Uterus (tissue), 2 donors: ENCODE measurements at regions not wholly inside any gene's neighbourhood (a gene's known extent, or its start where the extent isn't known, plus 50 kb on each side); places are given as distances from the start of the nearest gene placed in this dataset.

ENCODE experiments used
- POLR2A ChIP-seq, 2 donors: fragments of 450-650 bp; IDR thresholded peaks; one replicate each; pipeline ENCODE4 v1.6.1; 2016; ENCODE audit warnings: antibody characterized with exemption in 2 of 2, mild to moderate bottlenecking in 1 of 2, moderate library complexity in 1 of 2
- TF ChIP-seq, protein P1 (sequence below), 4 experiments: fragments of 200-600 bp in 2 of 4; fragments of 450-650 bp in 2 of 4; sonication (generic) in 2 of 4; IDR thresholded peaks; one replicate each; pipeline ENCODE4 v1.5.1; 2016 to 2019; ENCODE audit warnings: antibody characterized with exemption in 4 of 4, mild to moderate bottlenecking in 2 of 4, moderate library complexity in 1 of 4

DNA sequence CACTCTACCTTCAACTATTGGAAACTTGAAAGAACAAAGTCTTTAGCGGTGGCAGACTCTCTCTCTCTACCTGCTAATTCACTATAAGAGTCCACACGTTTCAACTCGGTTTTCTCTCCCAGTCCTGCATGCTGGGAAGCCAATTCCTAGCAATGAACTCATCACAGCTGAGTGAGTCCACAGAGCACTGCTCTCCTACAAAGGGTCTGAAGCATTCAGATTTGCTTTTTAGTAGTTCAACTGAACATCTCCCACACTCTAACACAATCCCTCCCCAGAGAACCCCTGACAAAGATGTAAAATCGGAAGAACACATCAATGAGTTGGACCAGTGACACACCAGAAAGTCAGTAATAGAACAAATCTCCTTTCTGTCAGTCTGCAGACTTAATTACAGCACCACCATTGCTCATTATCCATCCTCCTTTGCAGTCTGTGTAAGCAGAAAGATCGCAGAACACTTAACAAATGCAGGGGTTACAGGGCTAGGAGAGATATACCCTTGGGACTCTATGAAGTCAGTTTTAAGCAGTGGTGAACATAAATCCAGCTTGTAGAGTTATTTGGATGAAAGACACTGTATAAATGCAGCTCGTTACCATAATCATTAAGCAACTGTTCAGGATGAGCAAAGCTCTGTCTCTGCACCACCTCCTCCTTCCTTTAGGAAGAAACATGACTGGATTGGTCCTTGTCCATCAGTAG is 353.4 kb upstream of the GRIA1 start:
- TF ChIP-seq, protein P1, sequence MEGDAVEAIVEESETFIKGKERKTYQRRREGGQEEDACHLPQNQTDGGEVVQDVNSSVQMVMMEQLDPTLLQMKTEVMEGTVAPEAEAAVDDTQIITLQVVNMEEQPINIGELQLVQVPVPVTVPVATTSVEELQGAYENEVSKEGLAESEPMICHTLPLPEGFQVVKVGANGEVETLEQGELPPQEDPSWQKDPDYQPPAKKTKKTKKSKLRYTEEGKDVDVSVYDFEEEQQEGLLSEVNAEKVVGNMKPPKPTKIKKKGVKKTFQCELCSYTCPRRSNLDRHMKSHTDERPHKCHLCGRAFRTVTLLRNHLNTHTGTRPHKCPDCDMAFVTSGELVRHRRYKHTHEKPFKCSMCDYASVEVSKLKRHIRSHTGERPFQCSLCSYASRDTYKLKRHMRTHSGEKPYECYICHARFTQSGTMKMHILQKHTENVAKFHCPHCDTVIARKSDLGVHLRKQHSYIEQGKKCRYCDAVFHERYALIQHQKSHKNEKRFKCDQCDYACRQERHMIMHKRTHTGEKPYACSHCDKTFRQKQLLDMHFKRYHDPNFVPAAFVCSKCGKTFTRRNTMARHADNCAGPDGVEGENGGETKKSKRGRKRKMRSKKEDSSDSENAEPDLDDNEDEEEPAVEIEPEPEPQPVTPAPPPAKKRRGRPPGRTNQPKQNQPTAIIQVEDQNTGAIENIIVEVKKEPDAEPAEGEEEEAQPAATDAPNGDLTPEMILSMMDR (IDR thresholded peaks at IDR 0.05), result no peak
- no peak for TF ChIP-seq POLR2A (IDR thresholded peaks at IDR 0.05)
